Astrocyte (in vitro differentiated cells and primary cell): ENCODE measurements at regions not wholly inside any gene's neighbourhood (a gene's known extent, or its start where the extent isn't known, plus 50 kb on each side); places are given as distances from the start of the nearest gene placed in this dataset.

Experiments used
- EZH2 ChIP-seq: IDR thresholded peaks from 2 replicates; pipeline ENCODE4 v1.6.1; 2012; ENCODE audit warnings: mild to moderate bottlenecking, low read length, inconsistent platforms; ENCODE audit not compliant: insufficient read depth
- TF ChIP-seq, protein P1 (sequence below): IDR thresholded peaks from 2 replicates; pipeline ENCODE4 v1.5.1; 2011; ENCODE audit warnings: low read depth, mild to moderate bottlenecking, inconsistent platforms, low read length, moderate library complexity; ENCODE audit not compliant: insufficient read depth

DNA sequence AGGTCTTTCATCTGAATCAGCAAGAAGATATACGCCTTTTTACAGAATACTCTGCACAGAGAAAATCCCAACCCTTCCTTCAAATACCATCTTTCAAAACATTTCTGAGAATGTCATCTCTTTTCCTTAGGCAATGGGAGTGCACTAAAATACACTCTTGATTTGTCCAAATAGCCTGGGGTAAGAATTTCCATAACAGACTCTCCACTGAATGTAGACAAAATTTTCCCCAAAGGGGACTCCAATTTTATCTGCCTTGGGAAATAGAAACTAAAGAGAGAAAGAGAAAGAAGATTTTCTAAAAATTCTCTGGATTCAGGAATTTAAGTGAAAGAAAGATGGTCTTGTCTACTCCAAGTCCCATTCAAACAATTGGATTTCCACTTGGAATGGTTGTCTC is 394.5 kb upstream of the CHAC2 start:
- TF ChIP-seq, protein P1, sequence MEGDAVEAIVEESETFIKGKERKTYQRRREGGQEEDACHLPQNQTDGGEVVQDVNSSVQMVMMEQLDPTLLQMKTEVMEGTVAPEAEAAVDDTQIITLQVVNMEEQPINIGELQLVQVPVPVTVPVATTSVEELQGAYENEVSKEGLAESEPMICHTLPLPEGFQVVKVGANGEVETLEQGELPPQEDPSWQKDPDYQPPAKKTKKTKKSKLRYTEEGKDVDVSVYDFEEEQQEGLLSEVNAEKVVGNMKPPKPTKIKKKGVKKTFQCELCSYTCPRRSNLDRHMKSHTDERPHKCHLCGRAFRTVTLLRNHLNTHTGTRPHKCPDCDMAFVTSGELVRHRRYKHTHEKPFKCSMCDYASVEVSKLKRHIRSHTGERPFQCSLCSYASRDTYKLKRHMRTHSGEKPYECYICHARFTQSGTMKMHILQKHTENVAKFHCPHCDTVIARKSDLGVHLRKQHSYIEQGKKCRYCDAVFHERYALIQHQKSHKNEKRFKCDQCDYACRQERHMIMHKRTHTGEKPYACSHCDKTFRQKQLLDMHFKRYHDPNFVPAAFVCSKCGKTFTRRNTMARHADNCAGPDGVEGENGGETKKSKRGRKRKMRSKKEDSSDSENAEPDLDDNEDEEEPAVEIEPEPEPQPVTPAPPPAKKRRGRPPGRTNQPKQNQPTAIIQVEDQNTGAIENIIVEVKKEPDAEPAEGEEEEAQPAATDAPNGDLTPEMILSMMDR = no peak
- no peak for TF ChIP-seq EZH2
